NCI-H128 (cell line): ENCODE measurements at regions not wholly inside any gene's neighbourhood (a gene's known extent, or its start where the extent isn't known, plus 50 kb on each side); places are given as distances from the start of the nearest gene placed in this dataset.
"Not testable (repeated sequence)": the region's sequence is repeated elsewhere in the genome, so short reads cannot be mapped to it uniquely, and the experiment has no call there.

Experiments used
- DNase-seq: peaks from one replicate; lab custom pipeline; 2025; ENCODE audit not compliant: unreplicated experiment; lab: John Stamatoyannopoulos, UW

DNA sequence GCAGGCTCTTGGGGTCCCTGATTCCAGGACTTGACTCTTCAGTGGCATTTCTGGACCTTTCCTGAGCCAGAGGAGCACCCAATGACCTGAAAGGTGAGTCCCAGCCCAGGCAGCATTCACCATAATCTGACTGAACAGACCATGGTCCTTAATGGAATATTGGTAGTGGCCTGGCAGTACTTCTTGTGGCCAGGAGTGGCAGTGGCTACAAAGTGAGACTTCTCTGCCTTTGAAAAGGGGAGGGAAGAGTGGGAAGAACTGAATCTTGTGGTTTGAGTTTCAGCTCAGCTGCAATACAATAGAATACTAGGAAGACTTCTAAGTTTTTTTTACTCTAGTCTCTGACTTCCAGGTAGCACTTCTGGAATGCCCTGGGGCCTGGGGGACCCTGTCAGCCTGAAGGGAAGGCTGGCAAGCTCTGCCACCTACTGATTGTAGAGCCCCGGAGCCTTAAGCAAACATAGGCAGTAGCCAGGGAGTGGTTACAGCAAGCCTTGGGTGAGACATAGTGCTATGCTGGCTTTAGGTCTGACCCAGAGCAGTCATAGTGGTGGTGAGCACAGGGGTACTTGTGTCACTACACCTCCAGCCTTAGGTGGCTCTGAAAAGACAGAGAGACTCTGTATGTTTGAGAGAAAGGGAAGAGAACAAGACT, 674.2 kb upstream of the MANEA start:
- no peak for DNase-seq

- no peak for DNase-seq
These were observed 678.1 kb upstream of the MANEA start for GRCh38 chr6:94899191-94899590.

GRCh38 chr6:94894300-94894699, 683.0 kb upstream of the MANEA start:
- no peak for DNase-seq

DNA sequence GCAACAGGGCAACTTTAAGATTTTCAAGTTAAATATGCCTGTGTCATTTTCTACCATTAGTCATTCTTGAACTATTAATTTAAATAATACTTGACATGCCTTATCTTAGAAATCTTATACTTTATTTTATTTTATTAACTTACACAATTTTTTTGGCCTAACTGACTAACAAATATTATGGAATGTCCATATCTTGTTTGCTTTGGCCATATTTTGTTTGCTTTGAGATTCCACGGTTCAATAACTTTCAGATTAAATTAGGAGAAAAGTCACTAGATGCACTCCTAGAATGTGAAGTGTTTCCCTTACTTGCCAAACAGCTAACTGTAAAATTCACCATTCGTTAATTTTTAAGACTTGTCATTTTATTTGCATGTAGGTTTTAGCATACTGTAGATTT, 684.0 kb upstream of the MANEA start:
- no peak for DNase-seq

DNA sequence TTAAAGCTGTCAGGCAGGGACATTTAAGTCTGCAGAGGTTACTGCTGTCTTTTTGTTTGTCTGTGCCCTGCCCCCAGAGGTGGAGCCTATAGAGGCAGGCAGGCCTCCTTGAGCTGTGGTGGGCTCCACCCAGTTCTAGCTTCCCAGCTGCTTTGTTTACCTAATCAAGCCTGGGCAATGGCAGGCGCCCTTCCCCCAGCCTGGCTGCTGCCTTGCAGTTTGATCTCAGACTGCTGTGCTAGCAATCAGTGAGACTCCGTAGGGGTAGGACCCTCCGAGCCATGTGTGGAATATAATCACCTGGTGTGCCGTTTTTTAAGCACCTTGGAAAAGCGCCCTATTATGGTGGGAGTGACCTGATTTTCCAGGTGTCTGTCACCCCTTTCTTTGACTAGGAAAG, 703.5 kb upstream of the MANEA start:
- not testable (repeated sequence) for DNase-seq

- DNase-seq: no peak
These were observed 715.2 kb upstream of the MANEA start for GRCh38 chr6:94862112-94862511.

- DNase-seq: no peak
These were observed 717.4 kb upstream of the MANEA start for GRCh38 chr6:94859924-94860323.

GRCh38 chr6:94856999-94857398, 720.3 kb upstream of the MANEA start:
- DNase-seq: not testable (repeated sequence)

DNA sequence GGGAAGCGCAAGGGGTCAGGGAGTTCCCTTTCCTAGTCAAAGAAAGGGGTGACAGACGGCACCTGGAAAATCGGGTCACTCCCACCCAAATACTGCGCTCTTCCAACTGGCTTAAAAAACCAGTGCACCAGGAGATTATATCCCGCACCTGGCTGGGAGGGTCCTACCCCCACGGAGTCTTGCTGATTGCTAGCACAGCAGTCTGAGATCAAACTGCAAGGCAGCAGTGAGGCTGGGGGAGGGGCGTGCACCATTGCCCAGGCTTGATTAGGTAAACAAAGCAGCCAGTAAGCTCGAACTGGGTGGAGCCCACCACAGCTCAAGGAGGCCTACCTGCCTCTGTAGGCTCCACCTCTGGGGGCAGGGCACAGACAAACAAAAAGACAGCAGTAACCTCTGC, 726.0 kb upstream of the MANEA start:
- DNase-seq: not testable (repeated sequence)

DNA sequence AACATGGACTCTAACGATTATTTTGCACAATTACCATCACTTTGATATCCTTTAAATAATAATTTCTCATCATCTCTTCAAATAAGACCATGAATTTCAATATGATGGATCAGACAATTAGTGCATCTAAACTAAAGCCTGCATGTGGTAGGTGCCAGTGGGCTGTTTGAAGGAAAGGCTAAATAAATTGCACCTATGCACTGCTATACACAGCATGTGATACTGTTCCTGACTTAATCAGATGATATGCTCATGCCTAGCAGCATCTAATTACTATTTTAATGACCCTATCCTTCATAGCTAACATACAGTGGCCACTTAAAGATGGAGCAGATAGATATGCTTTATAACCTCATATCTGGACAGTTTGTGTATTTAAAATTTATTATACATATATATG, 731.6 kb upstream of the MANEA start:
- no peak for DNase-seq

GRCh38 chr6:94835264-94835663, 742.1 kb upstream of the MANEA start:
- no peak for DNase-seq

DNA sequence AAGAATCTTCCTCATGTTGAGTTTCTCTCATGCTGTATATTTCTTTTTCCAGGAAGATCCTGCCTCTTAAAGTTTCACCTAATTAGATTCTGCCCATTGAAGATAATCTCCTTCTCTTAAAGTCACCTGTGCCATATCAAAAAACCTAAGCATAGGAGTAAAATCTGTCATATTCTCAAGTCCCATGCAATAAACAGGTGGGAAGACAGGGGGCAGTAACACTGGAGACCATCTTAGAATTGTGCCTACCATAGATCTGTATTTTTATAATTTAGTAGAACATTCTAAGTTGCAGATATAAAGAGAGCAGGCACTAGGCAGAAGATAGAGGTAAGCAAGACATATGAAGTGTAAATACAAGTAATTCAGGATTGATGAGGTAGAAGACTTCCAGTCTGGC, 763.5 kb upstream of the MANEA start:
- DNase-seq: no peak

DNA sequence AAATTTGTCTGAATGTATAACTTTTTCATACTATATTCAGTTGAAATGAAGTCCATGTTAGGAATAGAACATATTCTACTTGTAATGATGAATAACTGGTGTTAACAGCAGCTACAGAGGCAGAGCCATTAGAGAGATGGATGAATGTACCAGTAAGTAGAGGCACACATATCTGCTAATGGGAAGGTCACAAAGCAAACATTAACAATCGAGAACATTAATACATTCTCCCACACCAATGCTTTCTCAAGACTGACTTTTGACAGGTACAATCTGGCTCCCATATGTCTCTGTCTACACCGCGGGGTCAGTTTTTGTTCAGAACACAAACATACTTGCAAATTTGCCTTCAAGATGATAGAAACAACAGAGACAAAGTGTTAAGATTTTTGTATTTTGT, 776.0 kb upstream of the MANEA start:
- no peak for DNase-seq

GRCh38 chr6:94785514-94785913, 791.8 kb upstream of the MANEA start:
- DNase-seq: no peak

GRCh38 chr6:94785081-94785480, 792.3 kb upstream of the MANEA start:
- DNase-seq: not testable (repeated sequence)

DNA sequence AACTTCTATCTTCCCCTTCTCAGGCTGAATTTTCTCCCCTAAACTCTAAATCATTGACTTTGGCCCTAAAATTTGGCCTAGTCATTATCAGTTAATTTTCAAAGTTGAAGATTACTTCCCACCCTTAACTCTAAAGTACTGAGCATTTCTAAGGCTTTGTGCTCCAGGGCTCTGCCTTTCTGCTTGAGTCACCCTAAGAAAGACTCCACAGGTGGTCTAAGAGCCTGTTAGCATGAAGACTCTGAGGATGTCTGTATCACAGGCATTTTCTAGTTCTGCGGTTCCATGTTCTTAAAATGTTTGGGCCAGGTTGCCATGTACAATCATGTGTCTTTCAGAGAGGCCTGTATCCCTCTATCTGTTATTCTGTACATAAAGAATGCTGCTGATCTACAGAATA, 808.1 kb upstream of the MANEA start:
- DNase-seq: no peak

DNA sequence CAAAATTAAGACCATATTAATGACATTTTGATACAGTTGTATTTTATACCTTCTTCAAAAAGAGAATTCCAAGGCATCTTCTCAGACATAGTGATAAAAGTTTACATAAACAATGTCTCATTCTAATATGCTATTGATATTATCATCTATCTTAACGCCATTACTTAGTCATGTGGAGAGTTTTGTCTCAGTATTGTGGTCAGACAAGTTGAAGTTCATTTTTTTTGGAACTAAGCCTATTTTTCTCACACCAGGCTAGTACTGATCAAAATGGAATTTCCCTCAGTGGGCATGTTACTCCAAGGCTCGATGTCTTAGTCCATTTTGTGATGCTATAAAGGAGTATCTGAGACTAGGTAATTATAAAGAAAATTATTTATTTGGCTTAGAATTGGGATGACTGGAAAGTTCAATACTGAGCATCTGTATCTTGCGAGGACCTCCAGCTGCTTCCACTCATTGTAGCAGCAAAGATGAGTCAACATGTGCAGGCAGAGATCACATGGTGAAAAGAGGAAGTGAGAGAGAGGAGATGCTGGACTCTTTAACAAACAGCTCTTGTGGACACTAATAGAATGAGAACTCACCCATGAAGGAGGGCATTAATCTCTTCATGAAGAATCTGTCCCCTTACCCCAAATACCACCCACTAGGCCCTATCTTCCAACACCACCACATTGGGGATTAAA, 825.5 kb upstream of the MANEA start:
- DNase-seq: no peak

- DNase-seq: no peak
These were observed 841.1 kb upstream of the MANEA start for GRCh38 chr6:94736236-94736635.

GRCh38 chr6:94735270-94735669, 842.1 kb upstream of the MANEA start:
- no peak for DNase-seq

DNA sequence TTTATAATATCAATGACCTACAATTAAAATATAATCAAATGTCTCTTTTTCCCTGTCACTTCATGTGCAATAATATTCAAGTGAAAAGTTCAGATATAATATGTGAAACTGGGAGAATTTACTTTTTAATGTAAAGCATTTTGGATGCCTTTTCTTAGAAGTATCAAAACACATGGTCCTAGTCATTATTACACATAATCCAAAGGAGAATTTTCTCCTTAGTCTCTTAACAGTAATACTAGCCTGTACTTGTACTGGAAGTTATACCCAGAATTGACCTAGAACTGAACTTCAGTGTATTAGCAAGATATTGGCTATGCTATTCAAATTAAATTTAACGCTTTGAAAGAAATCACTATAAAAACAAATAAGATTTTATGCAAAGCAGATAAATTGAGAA, 842.6 kb upstream of the MANEA start:
- DNase-seq: no peak

DNA sequence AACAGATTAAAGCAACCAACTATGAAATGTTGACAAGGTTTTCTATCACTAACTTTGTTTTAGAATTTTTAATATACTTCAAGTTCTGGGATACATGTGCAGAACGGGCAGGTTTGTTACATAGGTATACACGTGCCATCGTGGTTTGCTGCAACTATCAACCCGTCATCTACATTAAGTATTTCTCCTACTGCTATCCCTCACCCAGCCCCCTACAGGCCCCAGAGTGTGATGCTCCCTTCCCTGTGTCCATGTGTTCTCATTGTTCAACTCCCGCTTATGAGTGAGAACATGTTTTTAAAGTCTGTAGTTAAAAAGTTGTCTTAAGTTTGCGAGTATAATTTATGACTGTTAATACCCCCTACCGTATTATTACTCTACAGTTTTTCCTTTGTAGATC, 844.3 kb upstream of the MANEA start:
- no peak for DNase-seq

- no peak for DNase-seq
These were observed 849.6 kb upstream of the MANEA start for GRCh38 chr6:94727710-94728109.

- no peak for DNase-seq
These were observed 855.9 kb upstream of the MANEA start for GRCh38 chr6:94721459-94721858.
